Central memory CD8-positive, alpha-beta T cell (primary cell): ENCODE measurements at regions not wholly inside any gene's neighbourhood (a gene's known extent, or its start where the extent isn't known, plus 50 kb on each side); places are given as distances from the start of the nearest gene placed in this dataset.

Experiments
- ATAC-seq: fragments of 150-1000 bp; cut with Tn5 transposase; replicated peaks from 2 replicates; pipeline ENCODE4 v1.10.0; 2022; ENCODE audit warnings: mild to moderate bottlenecking, moderate FRiP score, moderate number of reproducible peaks; ENCODE audit not compliant: poor library complexity, severe bottlenecking; ENCODE audit errors: extremely low read depth
- DNase-seq, 2 donors: peaks; one replicate each; pipeline ENCODE4 v3.0.0; 2021; ENCODE audit warnings: low spot score in 2 of 2
- H3K27ac Mint-ChIP-seq: one replicate; pipeline ENCODE4 v1.8.0; 2022; ENCODE audit warnings: low read depth, mild to moderate bottlenecking, moderate library complexity, mixed read lengths
- H3K27me3 Mint-ChIP-seq: one replicate; pipeline ENCODE4 v1.8.0; 2022; ENCODE audit warnings: mixed read lengths
- H3K36me3 Mint-ChIP-seq: one replicate; pipeline ENCODE4 v1.8.0; 2022; ENCODE audit warnings: mild to moderate bottlenecking, moderate library complexity, mixed read lengths; ENCODE audit not compliant: insufficient read depth
- H3K4me1 Mint-ChIP-seq: one replicate; pipeline ENCODE4 v1.8.0; 2022; ENCODE audit warnings: mixed read lengths
- H3K4me3 Mint-ChIP-seq: one replicate; pipeline ENCODE4 v1.8.0; 2022; ENCODE audit warnings: mild to moderate bottlenecking, moderate library complexity, mixed read lengths
- H3K9me3 Mint-ChIP-seq: one replicate; pipeline ENCODE4 v1.8.0; 2022; ENCODE audit warnings: mixed read lengths

DNA sequence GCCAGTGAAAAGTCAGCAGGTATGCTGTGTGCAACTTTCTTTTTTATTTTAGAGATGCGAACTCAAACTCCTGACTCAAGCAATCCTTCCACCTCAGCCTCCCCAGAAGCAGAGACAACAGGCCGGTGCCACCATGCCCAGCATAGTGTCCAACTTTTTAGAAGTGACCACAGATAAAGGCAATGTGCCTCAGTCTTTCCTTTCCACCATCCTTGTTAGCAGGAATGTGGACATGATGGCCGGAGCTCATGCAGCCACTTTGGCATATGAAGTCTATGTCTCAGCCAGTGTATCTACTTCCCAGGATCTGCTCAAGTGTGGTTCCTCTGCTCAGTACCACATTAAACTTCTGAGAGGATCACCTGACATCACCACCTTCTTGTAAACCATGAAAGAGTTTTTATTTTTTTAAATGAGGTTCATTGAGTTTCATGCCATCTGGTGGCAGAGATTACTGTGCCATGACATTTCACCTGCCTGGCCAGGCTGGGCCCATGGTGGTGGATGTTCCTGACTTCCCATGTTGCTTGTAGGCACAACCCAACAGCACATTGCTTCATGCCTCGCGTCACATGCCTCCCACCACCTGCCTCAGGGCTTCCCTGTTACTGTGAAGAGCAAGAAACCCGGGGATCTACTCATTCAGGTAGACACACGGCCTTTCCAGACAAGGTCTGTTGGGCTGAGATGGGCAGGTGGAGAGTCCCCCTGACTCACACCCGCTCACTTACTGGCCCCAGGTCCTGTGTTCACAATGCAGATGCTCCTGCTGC, 216.5 kb downstream of the LY86 start:
- H3K4me3 Mint-ChIP-seq = no peak overlapping the region
- H3K4me1 Mint-ChIP-seq = no peaks in the 10 kb centered on the region
- peaks cover 13% of the 10 kb centered on the region for H3K27me3 Mint-ChIP-seq
- ATAC-seq (no peak), DNase-seq (no peak)
- no peaks in the 10 kb centered on the region for H3K9me3 Mint-ChIP-seq
- H3K27ac Mint-ChIP-seq = no peak overlapping the region
- H3K36me3 Mint-ChIP-seq = no peaks in the 10 kb centered on the region

DNA sequence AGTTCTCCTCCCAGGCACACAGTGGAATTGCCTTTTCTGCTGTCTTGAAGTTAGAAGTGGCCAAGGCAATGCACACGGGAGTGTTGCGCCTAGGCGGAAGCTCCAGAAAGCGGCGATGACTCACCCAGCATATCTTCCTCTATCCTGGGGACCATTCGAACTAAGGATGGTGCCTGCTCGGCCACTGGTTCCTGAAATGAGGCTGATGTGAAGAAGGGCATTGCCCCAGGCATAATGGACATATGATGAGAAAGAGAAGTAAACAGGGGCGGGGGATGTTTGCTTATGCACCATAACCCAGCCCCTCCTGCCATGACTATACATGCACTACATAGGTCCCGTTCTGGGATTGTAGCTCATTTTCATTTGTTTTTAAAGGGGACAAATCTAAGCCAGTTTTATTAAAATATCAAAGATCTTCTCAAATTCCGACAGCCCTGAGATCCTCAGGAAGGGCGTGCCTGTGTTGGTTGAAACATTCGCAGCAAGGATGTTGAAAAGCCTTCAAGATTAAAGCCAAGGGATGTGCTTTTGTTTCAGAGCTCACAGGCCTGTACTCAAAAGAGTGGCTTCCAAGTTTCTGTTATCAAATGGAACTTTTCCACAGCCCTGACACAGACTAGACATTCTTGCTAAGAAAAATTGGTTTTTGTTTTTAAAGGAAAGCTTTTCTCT, 218.5 kb downstream of the LY86 start:
- no peak for ATAC-seq
- DNase-seq = no peak

DNA sequence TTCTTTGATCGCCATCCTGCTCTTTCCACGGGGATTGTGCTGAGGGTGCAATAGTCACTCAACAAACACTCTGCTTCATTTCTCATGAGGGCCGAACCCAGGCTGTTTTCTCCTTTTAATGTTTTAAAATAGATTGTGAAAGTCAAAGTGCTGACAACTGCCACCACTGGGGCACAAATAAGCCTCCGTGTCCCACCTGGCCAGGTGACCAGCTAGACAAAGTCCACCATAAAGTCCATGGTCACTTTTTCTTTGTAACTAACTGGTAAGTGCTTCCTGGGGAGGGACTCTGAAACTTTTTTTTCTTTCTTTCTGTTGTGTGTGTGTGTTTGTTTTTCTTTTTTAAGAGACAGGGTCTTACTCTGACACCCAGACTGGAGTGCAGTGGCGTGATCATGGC, 219.8 kb downstream of the LY86 start:
- Mint-ChIP-seq H3K9me3 (no peaks in the 10 kb centered on the region), H3K27ac (no peak overlapping the region), H3K27me3 (peaks cover 13% of the 10 kb centered on the region), H3K36me3 (no peaks in the 10 kb centered on the region), H3K4me1 (peaks cover 12% of the 10 kb centered on the region), H3K4me3 (no peak overlapping the region)
- no peak for ATAC-seq
- no peak for DNase-seq

More for the DNA sequence above, 218.5 kb downstream of the LY86 start:
- Mint-ChIP-seq H3K4me3 (no peak overlapping the region), H3K27me3 (peaks cover 13% of the 10 kb centered on the region), H3K36me3 (no peaks in the 10 kb centered on the region), H3K9me3 (no peaks in the 10 kb centered on the region), H3K4me1 (peaks cover 12% of the 10 kb centered on the region), H3K27ac (no peak overlapping the region)

DNA sequence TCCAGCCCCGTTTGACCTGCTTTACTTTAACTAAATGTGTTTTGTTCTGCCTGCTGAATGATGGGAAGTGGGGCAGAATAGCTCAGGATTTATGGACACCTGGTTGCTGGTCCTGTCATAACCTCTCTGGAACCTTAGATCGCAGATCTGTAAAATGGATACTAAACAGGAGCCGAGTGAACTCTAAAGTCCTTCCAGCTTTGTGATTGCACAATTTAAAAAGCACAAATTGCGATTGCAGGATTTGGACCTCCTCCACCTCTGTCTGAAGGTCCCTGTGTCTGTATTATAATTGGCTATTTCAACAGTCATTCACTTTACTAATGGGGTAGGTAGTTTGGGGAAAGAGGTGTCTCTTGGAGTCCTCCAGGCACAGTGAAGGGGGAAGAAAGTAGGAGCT, 220.4 kb downstream of the LY86 start:
- DNase-seq (no peak), ATAC-seq (no peak)
- H3K4me3 Mint-ChIP-seq = no peak overlapping the region
- no peaks in the 10 kb centered on the region for H3K36me3 Mint-ChIP-seq
- peaks cover 17% of the 10 kb centered on the region for H3K27me3 Mint-ChIP-seq
- H3K9me3 Mint-ChIP-seq = no peaks in the 10 kb centered on the region
- H3K27ac Mint-ChIP-seq = no peak overlapping the region
- H3K4me1 Mint-ChIP-seq = peaks cover 12% of the 10 kb centered on the region

DNA sequence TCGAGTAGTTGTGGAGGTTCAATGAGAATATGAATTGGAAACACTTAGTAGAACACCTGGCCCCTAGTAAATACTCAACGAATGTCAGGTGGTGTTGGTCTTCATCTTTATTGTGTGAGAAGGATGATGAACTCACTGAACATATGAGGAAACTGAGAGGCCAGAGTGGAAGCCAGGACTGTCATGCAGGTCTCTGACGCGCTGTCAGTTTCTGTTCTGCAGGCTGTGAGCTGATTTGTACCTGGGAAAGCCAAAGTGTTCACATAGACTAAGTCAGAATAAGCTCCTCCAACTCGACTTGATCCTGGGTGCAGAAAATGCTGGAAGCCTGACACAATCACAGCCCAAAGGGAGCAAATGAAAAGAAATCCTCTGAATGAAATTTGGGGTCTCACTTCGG, 222.2 kb downstream of the LY86 start:
- peak overlapping the region; percentile 75 for H3K4me3 Mint-ChIP-seq
- H3K27me3 Mint-ChIP-seq = peaks cover 23% of the 10 kb centered on the region
- peaks cover 12% of the 10 kb centered on the region for H3K4me1 Mint-ChIP-seq
- no peaks in the 10 kb centered on the region for H3K9me3 Mint-ChIP-seq
- H3K36me3 Mint-ChIP-seq = no peaks in the 10 kb centered on the region
- no peak for DNase-seq
- ATAC-seq = no peak
- peak overlapping the region; percentile 48 for H3K27ac Mint-ChIP-seq

DNA sequence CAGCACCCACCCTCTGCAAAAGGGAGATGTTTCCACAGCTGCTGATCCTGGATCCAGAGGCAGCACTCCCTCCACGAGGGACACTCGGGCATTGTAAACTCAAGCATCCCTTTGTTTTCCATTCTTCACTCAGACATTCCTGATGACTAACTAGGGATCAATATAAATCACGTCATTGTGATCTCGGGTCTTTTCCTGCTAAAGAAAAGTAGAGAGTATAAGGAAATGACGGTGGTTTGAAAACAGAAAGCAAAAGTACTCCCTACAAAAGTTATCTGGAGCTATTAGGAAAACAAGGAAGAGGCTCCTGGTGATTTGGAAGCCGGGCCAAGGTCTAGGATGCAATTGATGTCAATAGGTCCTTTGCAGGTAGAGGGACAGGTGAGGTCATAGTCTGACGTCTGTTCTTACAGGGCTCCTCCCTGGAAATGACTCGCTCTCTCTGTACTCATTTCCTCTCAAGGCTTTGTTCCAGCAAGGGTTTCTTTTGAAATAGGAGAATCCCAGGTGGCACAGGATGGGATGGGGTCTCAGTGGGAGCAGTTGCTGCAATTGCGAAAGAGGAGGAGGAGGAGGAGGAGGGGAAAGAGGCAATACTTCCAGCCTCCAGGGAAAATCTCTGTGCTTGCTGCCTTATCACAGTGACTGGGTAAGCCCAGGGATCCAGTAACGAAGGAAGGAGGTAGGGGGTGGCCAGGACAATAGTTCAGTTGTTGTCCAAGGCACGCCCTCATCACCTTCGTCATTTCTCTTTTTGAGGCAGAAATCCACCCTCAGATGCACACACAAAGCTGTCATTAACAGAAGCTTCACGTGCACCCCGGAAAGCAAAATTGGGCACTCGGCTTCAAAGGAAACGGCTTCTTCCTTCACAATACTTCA, 222.8 kb downstream of the LY86 start:
- ATAC-seq (peak; percentile 57), DNase-seq (no peak)
- H3K4me1 Mint-ChIP-seq = peaks cover 12% of the 10 kb centered on the region
- no peaks in the 10 kb centered on the region for H3K36me3 Mint-ChIP-seq
- no peaks in the 10 kb centered on the region for H3K9me3 Mint-ChIP-seq
- H3K27me3 Mint-ChIP-seq = peaks cover 23% of the 10 kb centered on the region
- H3K4me3 Mint-ChIP-seq = peak overlapping the region; percentile 75
- H3K27ac Mint-ChIP-seq = peak overlapping the region; percentile 48

DNA sequence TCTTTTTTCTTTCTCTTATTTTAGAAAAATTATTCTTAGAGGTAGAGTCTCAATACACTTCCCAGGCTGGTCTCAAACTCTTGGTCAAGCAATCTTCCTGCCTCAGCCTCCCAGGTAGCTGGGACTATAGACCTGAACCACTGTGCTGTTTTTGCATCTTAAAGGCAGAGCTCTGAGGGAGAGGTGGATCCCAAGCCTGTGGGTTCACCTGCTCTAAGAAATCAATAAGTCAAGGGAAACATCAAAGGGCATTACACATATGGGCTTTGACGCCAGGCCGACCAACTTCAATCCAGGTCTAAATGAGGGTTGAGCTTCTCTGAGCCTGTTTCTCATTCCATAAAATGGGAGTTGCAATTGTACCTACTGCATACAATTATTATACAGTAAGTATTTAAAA, 223.9 kb downstream of the LY86 start:
- no peak for ATAC-seq
- DNase-seq = no peak
- Mint-ChIP-seq H3K4me1 (peaks cover 12% of the 10 kb centered on the region), H3K27me3 (peaks cover 23% of the 10 kb centered on the region), H3K36me3 (no peaks in the 10 kb centered on the region), H3K9me3 (no peaks in the 10 kb centered on the region), H3K4me3 (no peak overlapping the region), H3K27ac (no peak overlapping the region)

DNA sequence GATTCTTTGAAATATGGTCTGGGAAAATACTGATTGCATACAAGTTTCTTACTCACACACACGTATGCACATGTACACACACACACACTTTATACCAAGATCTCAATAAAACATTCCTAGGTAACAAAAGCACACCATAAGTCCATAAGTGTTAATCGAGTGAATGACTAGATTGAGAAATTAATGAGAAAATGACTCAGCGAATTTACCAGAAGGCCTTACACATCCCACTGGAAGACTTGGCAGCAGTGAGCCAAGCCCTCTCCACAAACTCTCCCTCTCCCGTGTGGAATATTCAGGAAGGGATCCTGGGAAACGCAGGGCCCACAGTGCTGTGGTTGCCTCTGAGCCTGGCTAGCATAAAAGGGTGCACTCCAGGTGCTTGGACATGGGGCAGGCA, 227.2 kb downstream of the LY86 start:
- Mint-ChIP-seq H3K9me3 (no peaks in the 10 kb centered on the region), H3K27ac (no peak overlapping the region), H3K36me3 (no peaks in the 10 kb centered on the region), H3K27me3 (peaks cover 9% of the 10 kb centered on the region), H3K4me3 (no peak overlapping the region), H3K4me1 (peaks cover 10% of the 10 kb centered on the region)
- no peak for ATAC-seq
- no peak for DNase-seq

DNA sequence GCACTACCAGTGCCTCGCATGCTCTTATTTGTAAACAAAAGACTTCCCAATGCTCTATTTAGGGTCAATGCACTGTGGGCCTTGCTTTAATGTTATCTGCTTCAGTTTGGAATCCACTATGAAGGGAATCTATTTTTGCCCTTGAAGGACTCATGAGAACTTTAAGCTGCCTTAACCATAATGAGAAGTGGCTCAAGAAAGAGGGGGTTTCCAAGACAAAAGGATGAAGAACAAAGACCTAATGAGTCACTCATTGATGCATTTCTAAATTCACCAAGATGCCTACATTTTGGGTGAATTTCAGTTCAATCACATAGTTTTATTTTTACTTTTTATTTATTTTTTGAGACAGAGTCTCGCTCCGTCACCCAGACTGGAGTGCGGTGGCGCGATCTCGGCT, 228.2 kb downstream of the LY86 start:
- no peak for ATAC-seq
- DNase-seq = no peak
- Mint-ChIP-seq H3K27ac (no peak overlapping the region), H3K4me1 (peaks cover under 1% of the 10 kb centered on the region), H3K27me3 (peaks cover 9% of the 10 kb centered on the region), H3K4me3 (no peak overlapping the region), H3K36me3 (no peaks in the 10 kb centered on the region), H3K9me3 (no peaks in the 10 kb centered on the region)

DNA sequence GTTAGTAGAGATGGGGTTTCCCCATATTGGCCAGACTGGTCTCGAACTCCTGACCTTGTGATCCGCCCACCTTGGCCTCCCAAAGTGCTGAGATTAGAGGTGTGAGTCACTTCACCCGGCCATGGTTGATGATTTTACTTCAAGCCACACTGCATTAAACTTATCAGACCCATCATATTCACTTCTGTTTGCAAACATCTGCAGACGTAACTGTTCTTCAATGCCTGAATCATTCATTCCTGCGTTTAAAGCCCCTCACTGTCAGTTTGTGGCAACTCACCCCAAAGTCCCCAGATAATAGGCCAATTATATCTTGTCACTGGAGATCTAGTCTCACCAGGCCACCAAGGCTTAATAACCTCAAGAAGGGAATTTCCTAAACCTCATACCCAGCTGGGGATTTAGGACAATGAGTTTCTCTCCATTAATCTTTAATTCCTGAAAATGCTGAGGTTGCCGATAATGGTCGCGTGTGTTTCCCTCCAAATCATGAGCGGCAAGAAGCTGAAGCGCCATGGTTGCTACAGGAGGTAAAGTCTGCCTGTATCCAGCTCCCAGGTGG, 229.6 kb downstream of the LY86 start:
- Mint-ChIP-seq H3K27me3 (peaks cover 9% of the 10 kb centered on the region), H3K9me3 (no peaks in the 10 kb centered on the region), H3K4me3 (no peak overlapping the region), H3K36me3 (no peaks in the 10 kb centered on the region), H3K4me1 (no peaks in the 10 kb centered on the region), H3K27ac (no peak overlapping the region)
- DNase-seq (no peak), ATAC-seq (no peak)

DNA sequence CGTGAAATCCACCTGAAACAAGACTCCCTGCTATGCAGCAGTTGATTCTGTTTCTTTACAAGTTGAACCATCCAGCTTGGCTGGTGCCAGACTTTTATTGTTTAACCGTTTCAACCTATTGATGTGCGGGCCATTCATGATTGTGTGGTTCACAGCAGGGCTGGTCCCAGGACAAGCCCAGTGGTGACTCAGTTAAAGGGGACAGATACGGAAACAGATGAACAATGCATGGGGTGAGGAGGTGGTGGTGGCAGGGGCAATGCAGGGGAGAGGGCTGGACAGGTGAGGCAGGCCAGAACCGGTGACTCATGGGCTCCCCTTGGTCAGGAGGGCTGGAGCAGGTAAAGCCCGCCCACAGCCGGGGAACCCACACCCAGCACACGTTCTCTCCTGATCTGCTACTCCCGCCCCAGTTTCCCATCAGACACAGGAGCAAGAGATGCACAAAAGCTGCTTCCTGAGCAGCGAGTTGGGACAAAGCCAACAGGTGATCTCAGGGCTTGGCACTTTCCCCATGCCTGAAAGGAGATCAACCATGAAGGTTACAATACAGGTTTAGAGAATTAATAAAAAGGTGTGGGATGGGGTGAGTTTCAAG, 232.2 kb downstream of the LY86 start:
- H3K4me1 Mint-ChIP-seq = no peaks in the 10 kb centered on the region
- H3K4me3 Mint-ChIP-seq = no peak overlapping the region
- H3K36me3 Mint-ChIP-seq = no peaks in the 10 kb centered on the region
- no peaks in the 10 kb centered on the region for H3K27me3 Mint-ChIP-seq
- ATAC-seq = no peak
- H3K27ac Mint-ChIP-seq = no peak overlapping the region
- DNase-seq = no peak
- H3K9me3 Mint-ChIP-seq = no peaks in the 10 kb centered on the region

DNA sequence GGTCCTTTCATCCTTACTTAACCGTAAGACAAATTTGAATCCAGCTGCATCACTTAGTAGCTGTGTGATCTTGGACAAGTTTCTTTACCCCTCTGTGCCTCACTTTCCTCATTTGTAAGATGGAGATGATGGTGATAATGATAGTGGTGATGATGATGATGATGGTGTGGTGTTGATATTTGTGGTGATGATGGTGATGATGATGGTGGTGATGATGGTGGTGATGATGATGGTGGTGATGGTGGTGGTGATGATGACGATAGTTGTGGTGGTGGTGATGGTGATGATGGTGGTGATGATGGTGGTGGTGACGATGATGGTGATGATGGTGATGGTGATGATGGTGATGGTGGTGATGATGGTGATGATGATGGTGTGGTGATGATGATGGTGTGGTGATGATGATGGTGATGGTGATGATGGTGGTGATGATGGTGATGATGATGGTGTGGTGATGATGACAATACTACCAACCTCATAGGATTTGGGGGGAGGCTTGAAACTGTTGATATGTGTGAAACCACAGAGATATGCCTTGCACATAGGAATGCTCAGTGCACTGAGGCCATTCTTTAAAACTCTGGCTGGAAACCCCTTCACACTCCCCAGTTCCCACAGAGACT, 233.2 kb downstream of the LY86 start:
- H3K27ac Mint-ChIP-seq = no peak overlapping the region
- no peak for DNase-seq
- H3K36me3 Mint-ChIP-seq = no peaks in the 10 kb centered on the region
- H3K4me1 Mint-ChIP-seq = no peaks in the 10 kb centered on the region
- H3K27me3 Mint-ChIP-seq = peaks cover 1% of the 10 kb centered on the region
- H3K4me3 Mint-ChIP-seq = no peak overlapping the region
- no peak for ATAC-seq
- no peaks in the 10 kb centered on the region for H3K9me3 Mint-ChIP-seq
